Keratinocyte (primary cell): ENCODE measurements at regions not wholly inside any gene's neighbourhood (a gene's known extent, or its start where the extent isn't known, plus 50 kb on each side); places are given as distances from the start of the nearest gene placed in this dataset.

Source experiments
- DNase-seq: peaks from one replicate; pipeline ENCODE4 v3.0.0-alpha.2; 2011; ENCODE audit warnings: low read depth, missing footprints, low spot score
- FAIRE-seq: peaks from 2 replicates; lab custom pipeline; 2011; peaks lifted over from hg19 to GRCh38; lab: Jason Lieb, UNC
- H2AFZ ChIP-seq: 2 replicates; pipeline ENCODE4 v1.6.0; 2012; ENCODE audit warnings: low read length, control low read depth, inconsistent platforms; ENCODE audit not compliant: control insufficient read depth
- H3K27ac ChIP-seq: 2 replicates; pipeline ENCODE4 v1.5.1; 2011; ENCODE audit warnings: low read length; ENCODE audit not compliant: control insufficient read depth, insufficient read depth
- H3K27me3 ChIP-seq: 3 replicates; pipeline ENCODE4 v1.6.0; 2011; ENCODE audit warnings: low read length; ENCODE audit not compliant: control insufficient read depth, insufficient read depth; ENCODE audit errors: extremely low read depth
- H3K36me3 ChIP-seq, 2 experiments: 2 replicates in 1 of 2; 3 replicates in 1 of 2; pipeline ENCODE4 v1.5.1; 2011; ENCODE audit warnings: low read length in 2 of 2, mild to moderate bottlenecking in 1 of 2; ENCODE audit not compliant: control insufficient read depth in 2 of 2, insufficient read depth in 2 of 2; ENCODE audit errors: extremely low read depth in 1 of 2
- H3K4me1 ChIP-seq: 3 replicates; pipeline ENCODE4 v1.5.1; 2011; ENCODE audit warnings: low read length; ENCODE audit not compliant: control insufficient read depth, insufficient read depth; ENCODE audit errors: extremely low read depth
- H3K4me2 ChIP-seq: 3 replicates; pipeline ENCODE4 v1.6.0; 2011; ENCODE audit warnings: low read depth, low read length; ENCODE audit not compliant: control insufficient read depth, insufficient read depth; ENCODE audit errors: extremely low read depth
- H3K4me3 ChIP-seq, 3 experiments: fragments of 200-600 bp in 1 of 3; sonication (generic) in 1 of 3; 2 replicates in 2 of 3; 3 replicates in 1 of 3; pipeline ENCODE4 v1.5.1; 2011 to 2016; ENCODE audit warnings: low read length in 3 of 3, mild to moderate bottlenecking in 3 of 3, control low read depth in 2 of 3, inconsistent platforms in 1 of 3, low read depth in 1 of 3, mixed read lengths in 1 of 3, mixed run types in 1 of 3, moderate library complexity in 1 of 3; ENCODE audit not compliant: control insufficient read depth in 2 of 3, insufficient read depth in 2 of 3; ENCODE audit errors: extremely low read depth in 1 of 3
- H3K79me2 ChIP-seq: 2 replicates; pipeline ENCODE4 v1.6.0; 2012; ENCODE audit warnings: low read length; ENCODE audit not compliant: control insufficient read depth, insufficient read depth
- H3K9ac ChIP-seq: 3 replicates; pipeline ENCODE4 v1.6.0; 2011; ENCODE audit warnings: low read length; ENCODE audit not compliant: control insufficient read depth, insufficient read depth; ENCODE audit errors: extremely low read depth
- H3K9me1 ChIP-seq: 3 replicates; pipeline ENCODE4 v1.6.0; 2011; ENCODE audit warnings: low read length; ENCODE audit not compliant: control insufficient read depth, insufficient read depth; ENCODE audit errors: extremely low read depth
- H3K9me3 ChIP-seq: 2 replicates; pipeline ENCODE4 v1.5.1; 2012; ENCODE audit warnings: low read depth, low read length; ENCODE audit not compliant: control insufficient read depth
- H4K20me1 ChIP-seq: 3 replicates; pipeline ENCODE4 v1.6.0; 2011; ENCODE audit warnings: low read length; ENCODE audit not compliant: control insufficient read depth, insufficient read depth; ENCODE audit errors: extremely low read depth
- EZH2 ChIP-seq: IDR thresholded peaks from one replicate; pipeline ENCODE4 v1.6.1; 2012; ENCODE audit warnings: inconsistent platforms, mild to moderate bottlenecking, low read length, moderate library complexity
- dilution Hi-C: fragments of 300-500 bp; cut with MboI; formaldehyde crosslinking; loops from one replicate; pipeline ENCODE4 v1.7.0; 2020; ENCODE audit warnings: low sequenced_read_pairs; ENCODE audit not compliant: extremely low pct_ligation_motif_present
- TF ChIP-seq, protein P1 (sequence below), 3 experiments: IDR thresholded peaks in 1 of 3; conservative IDR thresholded peaks in 1 of 3; optimal IDR thresholded peaks in 1 of 3; 2 replicates in 2 of 3; 3 replicates in 1 of 3; pipeline versions ENCODE3 to v1.5.1; 2011; ENCODE audit warnings: low read length in 3 of 3, mild to moderate bottlenecking in 3 of 3, moderate library complexity in 2 of 3, control low read depth in 1 of 3, inconsistent platforms in 1 of 3; ENCODE audit not compliant: insufficient read depth in 2 of 3; ENCODE audit errors: extremely low read depth in 1 of 3

DNA sequence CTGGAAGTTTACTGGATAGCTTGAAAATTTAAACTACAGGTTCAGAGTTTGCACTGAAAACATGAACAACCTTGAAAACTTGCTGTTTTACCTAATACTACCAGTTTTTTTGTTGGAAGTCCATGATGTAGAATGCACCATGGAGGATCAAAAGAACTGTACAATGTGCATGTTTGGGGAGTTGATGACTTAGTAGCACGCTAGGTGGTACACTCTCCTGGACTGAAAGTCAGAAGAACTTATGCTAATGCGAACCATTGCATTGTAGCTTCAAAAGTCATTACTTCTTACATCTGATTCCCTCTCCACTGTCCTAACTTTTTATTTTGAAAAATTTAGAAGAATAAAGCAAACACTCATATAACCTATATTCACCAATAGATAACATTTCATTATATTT, 211.0 kb downstream of the OSTF1 start:
- Histone ChIP-seq H2AFZ (no peak overlapping the region), H3K79me2 (no peaks in the 10 kb centered on the region), H3K9me1 (no peaks in the 10 kb centered on the region), H3K27me3 (no peaks in the 10 kb centered on the region), H4K20me1 (no peaks in the 10 kb centered on the region), H3K27ac (no peak overlapping the region), H3K9ac (no peak overlapping the region), H3K4me2 (no peak overlapping the region), H3K4me3 (no peak overlapping the region), H3K36me3 (no peaks in the 10 kb centered on the region), H3K9me3 (no peaks in the 10 kb centered on the region), H3K4me1 (no peaks in the 10 kb centered on the region)
- dilution Hi-C loops = no loop called here
- TF ChIP-seq, protein P1, sequence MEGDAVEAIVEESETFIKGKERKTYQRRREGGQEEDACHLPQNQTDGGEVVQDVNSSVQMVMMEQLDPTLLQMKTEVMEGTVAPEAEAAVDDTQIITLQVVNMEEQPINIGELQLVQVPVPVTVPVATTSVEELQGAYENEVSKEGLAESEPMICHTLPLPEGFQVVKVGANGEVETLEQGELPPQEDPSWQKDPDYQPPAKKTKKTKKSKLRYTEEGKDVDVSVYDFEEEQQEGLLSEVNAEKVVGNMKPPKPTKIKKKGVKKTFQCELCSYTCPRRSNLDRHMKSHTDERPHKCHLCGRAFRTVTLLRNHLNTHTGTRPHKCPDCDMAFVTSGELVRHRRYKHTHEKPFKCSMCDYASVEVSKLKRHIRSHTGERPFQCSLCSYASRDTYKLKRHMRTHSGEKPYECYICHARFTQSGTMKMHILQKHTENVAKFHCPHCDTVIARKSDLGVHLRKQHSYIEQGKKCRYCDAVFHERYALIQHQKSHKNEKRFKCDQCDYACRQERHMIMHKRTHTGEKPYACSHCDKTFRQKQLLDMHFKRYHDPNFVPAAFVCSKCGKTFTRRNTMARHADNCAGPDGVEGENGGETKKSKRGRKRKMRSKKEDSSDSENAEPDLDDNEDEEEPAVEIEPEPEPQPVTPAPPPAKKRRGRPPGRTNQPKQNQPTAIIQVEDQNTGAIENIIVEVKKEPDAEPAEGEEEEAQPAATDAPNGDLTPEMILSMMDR (optimal IDR thresholded peaks at IDR 0.05 in 1 of 3, IDR thresholded peaks at IDR 0.05 in 1 of 3, conservative IDR thresholded peaks at IDR 0.05 in 1 of 3; ENCODE audit: extremely low read depth in 1 of 3, insufficient read depth in 2 of 3, low read length in 3 of 3) = no peak
- no peak for TF ChIP-seq EZH2
- FAIRE-seq = no peak
- no peak for DNase-seq

DNA sequence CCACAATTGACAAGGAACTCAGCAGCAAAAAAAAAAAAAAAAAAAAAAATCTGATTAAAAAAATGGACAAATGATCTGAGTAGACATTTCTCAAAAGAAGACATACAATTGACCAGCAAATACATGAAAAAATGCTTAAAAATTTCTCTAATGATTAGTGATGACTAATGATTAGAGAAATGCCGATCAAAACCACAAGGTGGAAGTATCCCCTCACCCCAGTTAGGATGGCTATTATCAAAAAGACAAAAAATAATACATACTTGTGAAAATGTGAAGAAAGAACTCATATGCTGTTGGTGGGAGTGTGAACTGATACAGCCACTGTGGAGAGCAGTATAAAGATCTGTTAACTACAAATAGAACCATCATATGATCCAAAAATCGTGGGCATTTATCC, 245.3 kb downstream of the OSTF1 start:
- H3K36me3 ChIP-seq = no peaks in the 10 kb centered on the region
- H3K4me1 ChIP-seq = no peaks in the 10 kb centered on the region
- H2AFZ ChIP-seq = no peak overlapping the region
- no peaks in the 10 kb centered on the region for H4K20me1 ChIP-seq
- dilution Hi-C loops = no loop called here
- no peaks in the 10 kb centered on the region for H3K79me2 ChIP-seq
- H3K9me3 ChIP-seq = no peaks in the 10 kb centered on the region
- H3K27me3 ChIP-seq = no peaks in the 10 kb centered on the region
- no peak overlapping the region for H3K27ac ChIP-seq
- no peak for TF ChIP-seq EZH2
- TF ChIP-seq, protein P1 (optimal IDR thresholded peaks at IDR 0.05 in 1 of 3, IDR thresholded peaks at IDR 0.05 in 1 of 3, conservative IDR thresholded peaks at IDR 0.05 in 1 of 3; ENCODE audit: extremely low read depth in 1 of 3, insufficient read depth in 2 of 3, low read length in 3 of 3) = no peak
- H3K9me1 ChIP-seq = no peaks in the 10 kb centered on the region
- H3K4me3 ChIP-seq = no peak overlapping the region
- FAIRE-seq (no peak), DNase-seq (no peak)
- no peak overlapping the region for H3K9ac ChIP-seq
- H3K4me2 ChIP-seq = no peak overlapping the region
